ENCODE measurements at regions not wholly inside any gene's neighbourhood (a gene's known extent, or its start where the extent isn't known, plus 50 kb on each side); places are given as distances from the start of the nearest gene placed in this dataset.

- Histone ChIP-seq H3K36me3 (ENCODE audit: low read depth, missing control alignments) (no peaks in the 10 kb centered on the region), H3K4me1 (no peaks in the 10 kb centered on the region), H3K27ac (no peak overlapping the region), H3K4me3 (no peak overlapping the region), H3K27me3 (no peaks in the 10 kb centered on the region), H3K9me3 (no peaks in the 10 kb centered on the region)
- no peak for DNase-seq
- WGBS, 2 donors, result 74 to 83% methylated on average over 1 of the region's 1 CpG
- intact Hi-C loops (cut with DNase I; ENCODE audit: low total_unique reads), result no loop called here
- TF ChIP-seq, protein P1, sequence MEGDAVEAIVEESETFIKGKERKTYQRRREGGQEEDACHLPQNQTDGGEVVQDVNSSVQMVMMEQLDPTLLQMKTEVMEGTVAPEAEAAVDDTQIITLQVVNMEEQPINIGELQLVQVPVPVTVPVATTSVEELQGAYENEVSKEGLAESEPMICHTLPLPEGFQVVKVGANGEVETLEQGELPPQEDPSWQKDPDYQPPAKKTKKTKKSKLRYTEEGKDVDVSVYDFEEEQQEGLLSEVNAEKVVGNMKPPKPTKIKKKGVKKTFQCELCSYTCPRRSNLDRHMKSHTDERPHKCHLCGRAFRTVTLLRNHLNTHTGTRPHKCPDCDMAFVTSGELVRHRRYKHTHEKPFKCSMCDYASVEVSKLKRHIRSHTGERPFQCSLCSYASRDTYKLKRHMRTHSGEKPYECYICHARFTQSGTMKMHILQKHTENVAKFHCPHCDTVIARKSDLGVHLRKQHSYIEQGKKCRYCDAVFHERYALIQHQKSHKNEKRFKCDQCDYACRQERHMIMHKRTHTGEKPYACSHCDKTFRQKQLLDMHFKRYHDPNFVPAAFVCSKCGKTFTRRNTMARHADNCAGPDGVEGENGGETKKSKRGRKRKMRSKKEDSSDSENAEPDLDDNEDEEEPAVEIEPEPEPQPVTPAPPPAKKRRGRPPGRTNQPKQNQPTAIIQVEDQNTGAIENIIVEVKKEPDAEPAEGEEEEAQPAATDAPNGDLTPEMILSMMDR (IDR thresholded peaks at IDR 0.05), result no peak
- no peak for TF ChIP-seq POLR2A (IDR thresholded peaks at IDR 0.05)
Measured at GRCh38 chr4:155616117-155616516, 50.5 kb upstream of the GUCY1A1 start.

GRCh38 chr4:155615081-155615887, 51.4 kb upstream of the GUCY1A1 start:
- Histone ChIP-seq H3K4me1 (no peaks in the 10 kb centered on the region), H3K9me3 (no peaks in the 10 kb centered on the region), H3K27me3 (no peaks in the 10 kb centered on the region), H3K36me3 (ENCODE audit: low read depth, missing control alignments) (no peaks in the 10 kb centered on the region), H3K27ac (no peak overlapping the region), H3K4me3 (no peak overlapping the region)
- intact Hi-C loops (cut with DNase I; ENCODE audit: low total_unique reads), result no loop called here
- 81 to 83% methylated on average over 4 of the region's 4 CpGs for WGBS, 2 donors
- TF ChIP-seq POLR2A (IDR thresholded peaks at IDR 0.05), result no peak
- TF ChIP-seq, protein P1 (IDR thresholded peaks at IDR 0.05), result no peak
- no peak for DNase-seq

DNA sequence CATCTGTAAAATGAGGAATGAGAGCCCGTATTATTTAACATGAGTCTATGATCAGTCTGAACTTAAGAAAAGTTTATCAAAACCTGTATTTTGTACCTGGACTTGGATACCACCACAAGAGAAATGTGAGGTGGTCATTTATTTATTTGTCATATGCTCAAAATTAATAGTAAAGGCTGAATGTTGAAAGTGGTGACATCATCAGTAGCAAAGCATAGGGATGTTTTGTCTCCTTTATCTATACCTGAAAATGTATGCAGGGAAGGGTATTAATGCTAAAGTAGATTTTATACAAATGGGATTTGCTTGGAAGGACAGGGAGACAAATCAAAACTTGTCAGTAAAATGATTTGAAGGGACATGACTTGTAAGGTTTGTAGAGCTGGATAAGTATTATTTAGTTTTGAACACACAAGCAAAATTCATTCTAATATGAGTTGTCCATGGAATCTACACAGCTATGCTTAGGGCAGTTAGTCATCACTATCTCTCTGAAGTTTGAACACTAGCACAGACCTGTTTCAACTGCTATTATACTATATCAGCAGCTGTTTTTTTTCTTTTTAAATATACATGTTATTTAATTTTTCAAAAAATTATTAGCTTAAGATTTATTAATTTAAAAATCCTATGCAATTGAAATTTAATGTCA, 52.4 kb upstream of the GUCY1A1 start:
- no peaks in the 10 kb centered on the region for H3K27me3 ChIP-seq
- intact Hi-C loops (cut with DNase I; ENCODE audit: low total_unique reads), result no loop called here
- no peak for DNase-seq
- no peak overlapping the region for H3K27ac ChIP-seq
- TF ChIP-seq, protein P1 (IDR thresholded peaks at IDR 0.05), result no peak
- no peak for TF ChIP-seq POLR2A (IDR thresholded peaks at IDR 0.05)
- H3K36me3 ChIP-seq (ENCODE audit: low read depth, missing control alignments), result no peaks in the 10 kb centered on the region
- 97 to 100% methylated on average over 1 of the region's 1 CpG for WGBS, 2 donors
- no peaks in the 10 kb centered on the region for H3K9me3 ChIP-seq
- H3K4me1 ChIP-seq, result no peaks in the 10 kb centered on the region
- no peak overlapping the region for H3K4me3 ChIP-seq

- Histone ChIP-seq H3K27ac (no peak overlapping the region), H3K36me3 (ENCODE audit: low read depth, missing control alignments) (no peaks in the 10 kb centered on the region), H3K4me1 (no peaks in the 10 kb centered on the region), H3K9me3 (no peaks in the 10 kb centered on the region), H3K27me3 (no peaks in the 10 kb centered on the region), H3K4me3 (no peak overlapping the region)
- DNase-seq, result no peak
- 68 to 76% methylated on average over 2 of the region's 2 CpGs for WGBS, 2 donors
- TF ChIP-seq, protein P1 (IDR thresholded peaks at IDR 0.05), result no peak
- no peak for TF ChIP-seq POLR2A (IDR thresholded peaks at IDR 0.05)
- intact Hi-C loops (cut with DNase I; ENCODE audit: low total_unique reads), result no loop called here
Measured at GRCh38 chr4:155612074-155612473, 54.6 kb upstream of the GUCY1A1 start.
